GM12873 (cell line): ENCODE measurements at regions not wholly inside any gene's neighbourhood (a gene's known extent, or its start where the extent isn't known, plus 50 kb on each side); places are given as distances from the start of the nearest gene placed in this dataset.
A peak's percentile ranks its signal among the peaks of the same experiment; 100 is the strongest.

Experiments
- TF ChIP-seq, protein P1 (sequence below): IDR thresholded peaks from 2 replicates; pipeline ENCODE4 v1.5.1; 2012; ENCODE audit warnings: low read depth, mild to moderate bottlenecking, moderate library complexity, low read length, control low read depth; ENCODE audit not compliant: insufficient read depth; ENCODE audit errors: missing control alignments

DNA sequence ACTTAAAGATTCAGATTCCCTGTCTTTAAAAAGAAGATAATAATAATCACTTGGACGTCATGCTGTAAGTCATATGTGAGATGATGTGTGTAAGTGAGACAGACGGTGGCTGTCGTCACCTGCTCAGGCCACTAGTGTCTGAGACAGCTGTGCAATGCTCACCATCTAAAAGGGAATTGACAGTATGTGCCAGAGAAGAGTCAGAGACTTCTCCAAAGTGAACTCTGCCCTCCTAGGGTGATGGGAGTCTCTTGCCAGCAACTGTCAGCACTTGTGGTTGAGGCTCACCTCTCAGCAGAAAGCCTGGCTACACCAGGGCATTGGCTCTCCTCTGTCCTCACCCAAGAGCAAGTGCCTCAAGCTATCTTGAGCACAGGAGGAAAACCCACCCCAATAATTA is 131.6 kb upstream of the DNAJC10 start:
- TF ChIP-seq, protein P1, sequence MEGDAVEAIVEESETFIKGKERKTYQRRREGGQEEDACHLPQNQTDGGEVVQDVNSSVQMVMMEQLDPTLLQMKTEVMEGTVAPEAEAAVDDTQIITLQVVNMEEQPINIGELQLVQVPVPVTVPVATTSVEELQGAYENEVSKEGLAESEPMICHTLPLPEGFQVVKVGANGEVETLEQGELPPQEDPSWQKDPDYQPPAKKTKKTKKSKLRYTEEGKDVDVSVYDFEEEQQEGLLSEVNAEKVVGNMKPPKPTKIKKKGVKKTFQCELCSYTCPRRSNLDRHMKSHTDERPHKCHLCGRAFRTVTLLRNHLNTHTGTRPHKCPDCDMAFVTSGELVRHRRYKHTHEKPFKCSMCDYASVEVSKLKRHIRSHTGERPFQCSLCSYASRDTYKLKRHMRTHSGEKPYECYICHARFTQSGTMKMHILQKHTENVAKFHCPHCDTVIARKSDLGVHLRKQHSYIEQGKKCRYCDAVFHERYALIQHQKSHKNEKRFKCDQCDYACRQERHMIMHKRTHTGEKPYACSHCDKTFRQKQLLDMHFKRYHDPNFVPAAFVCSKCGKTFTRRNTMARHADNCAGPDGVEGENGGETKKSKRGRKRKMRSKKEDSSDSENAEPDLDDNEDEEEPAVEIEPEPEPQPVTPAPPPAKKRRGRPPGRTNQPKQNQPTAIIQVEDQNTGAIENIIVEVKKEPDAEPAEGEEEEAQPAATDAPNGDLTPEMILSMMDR: no peak

DNA sequence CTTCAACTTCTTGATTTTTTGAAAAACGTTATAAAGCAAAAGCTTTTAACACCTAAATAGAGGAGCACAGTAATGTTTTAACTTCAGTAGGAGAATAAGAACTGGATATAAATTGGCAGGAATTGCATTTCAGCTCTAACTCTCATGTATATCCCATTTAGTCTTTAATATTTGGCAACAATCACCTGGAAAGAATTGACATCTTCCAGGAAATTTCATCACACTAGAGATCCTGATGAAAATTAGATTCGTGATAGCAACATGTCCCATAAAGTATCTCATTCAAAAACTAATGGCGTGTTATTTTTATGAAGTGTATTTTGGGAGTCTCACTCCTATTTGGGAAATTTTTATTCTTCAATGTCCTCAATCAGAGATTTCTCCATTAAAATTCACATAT is 131.1 kb upstream of the DNAJC10 start:
- TF ChIP-seq, protein P1: no peak

DNA sequence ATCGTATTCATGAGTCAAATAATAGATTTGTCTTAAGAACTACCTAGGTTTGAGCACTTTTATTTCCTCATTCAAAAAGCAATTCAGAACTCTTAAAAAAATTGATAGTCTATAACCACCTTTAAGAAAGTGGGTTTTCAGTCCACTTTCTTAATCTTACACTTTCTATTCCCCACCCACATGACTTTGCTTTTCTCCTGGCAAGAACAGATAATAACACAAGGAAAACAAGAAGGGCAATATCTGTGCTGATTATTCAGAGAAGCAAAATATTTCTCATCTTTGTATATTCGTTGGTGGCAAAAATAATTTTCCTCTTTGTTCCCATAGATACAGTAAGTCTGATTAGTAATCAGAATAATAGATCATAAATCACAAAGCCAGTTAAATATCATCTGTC is 130.6 kb upstream of the DNAJC10 start:
- TF ChIP-seq, protein P1: no peak

DNA sequence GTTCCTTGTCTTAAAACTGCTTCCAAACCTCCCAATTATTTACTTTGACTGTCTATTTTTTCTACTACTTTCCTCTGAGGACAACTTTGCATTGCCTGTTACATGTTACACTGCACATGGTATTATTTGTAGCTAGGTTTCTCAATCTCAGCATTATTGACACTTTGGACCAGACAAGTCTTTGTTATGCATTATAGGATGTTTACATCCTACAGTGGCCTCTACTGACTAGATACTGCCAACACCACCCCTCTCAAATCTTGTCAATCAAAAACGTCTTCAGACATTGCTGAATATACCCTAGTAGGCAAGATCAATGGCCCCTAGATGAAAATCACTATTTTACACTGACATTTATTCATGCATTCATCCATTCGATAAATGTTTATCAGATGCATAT is 129.6 kb upstream of the DNAJC10 start:
- TF ChIP-seq, protein P1: peak; percentile 40

DNA sequence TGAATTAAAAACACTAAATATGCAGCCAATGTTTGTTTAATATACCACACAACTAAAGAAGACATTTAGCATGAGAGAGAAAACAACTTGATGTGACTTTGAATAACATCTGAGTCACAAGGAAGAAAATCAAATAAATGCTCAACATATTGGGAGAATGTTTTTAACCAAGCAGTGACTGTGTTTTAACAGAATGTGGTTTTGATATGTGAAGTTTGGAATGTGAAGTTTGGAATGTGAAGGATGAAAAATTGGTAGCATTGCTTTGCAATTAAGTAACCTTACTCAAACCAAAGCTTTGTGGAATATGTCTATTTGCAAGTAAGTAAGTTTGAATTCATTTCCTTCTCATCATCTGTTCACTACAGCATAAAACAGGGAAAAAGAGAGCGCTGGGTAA is 128.2 kb upstream of the DNAJC10 start:
- TF ChIP-seq, protein P1: no peak

DNA sequence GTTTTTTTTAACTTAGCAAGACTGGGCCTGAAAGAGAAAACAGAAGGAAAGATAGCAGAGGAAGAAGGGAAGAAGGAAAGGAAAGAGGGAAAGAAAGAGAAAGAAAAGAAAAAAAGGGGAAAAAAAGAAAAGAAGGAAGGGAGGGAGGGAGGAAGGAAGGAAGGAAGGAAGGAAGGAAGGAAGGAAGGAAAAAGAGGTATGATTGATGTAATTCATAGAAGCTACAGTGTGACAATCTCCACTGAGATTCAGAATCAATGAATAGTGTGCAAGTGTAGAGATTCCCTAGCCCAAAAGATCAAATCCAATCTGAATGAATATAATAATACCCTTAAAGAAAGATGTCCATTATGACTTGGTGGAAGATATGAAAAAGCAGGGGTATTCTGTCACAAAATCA is 126.9 kb upstream of the DNAJC10 start:
- TF ChIP-seq, protein P1: no peak

DNA sequence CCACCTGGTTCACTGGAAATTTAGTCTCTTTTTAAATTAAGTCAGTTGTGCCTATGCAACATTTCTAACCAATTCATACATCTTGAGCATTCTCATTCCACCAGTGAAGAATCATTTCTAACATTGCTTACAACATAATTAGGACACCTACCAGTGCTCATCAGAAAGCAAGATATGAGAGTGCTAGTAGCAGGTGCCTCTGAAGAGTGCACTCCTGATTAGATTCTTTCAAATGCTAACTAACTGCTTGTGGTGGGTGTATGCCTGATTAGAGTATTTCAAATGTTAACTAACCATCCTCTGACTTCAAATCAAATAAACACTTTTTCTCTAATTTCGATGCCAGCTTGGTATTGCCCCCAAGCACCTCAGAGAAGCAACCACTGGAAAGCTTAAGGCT is 124.3 kb upstream of the DNAJC10 start:
- TF ChIP-seq, protein P1: no peak
